GM18870 (cell line): ENCODE measurements at regions not wholly inside any gene's neighbourhood (a gene's known extent, or its start where the extent isn't known, plus 50 kb on each side); places are given as distances from the start of the nearest gene placed in this dataset.

Source experiments
- ATAC-seq: cut with Tn5 transposase; IDR thresholded peaks from one replicate; pipeline ENCODE4 v1.9.1; 2021; ENCODE audit warnings: moderate library complexity; ENCODE audit not compliant: unreplicated experiment

DNA sequence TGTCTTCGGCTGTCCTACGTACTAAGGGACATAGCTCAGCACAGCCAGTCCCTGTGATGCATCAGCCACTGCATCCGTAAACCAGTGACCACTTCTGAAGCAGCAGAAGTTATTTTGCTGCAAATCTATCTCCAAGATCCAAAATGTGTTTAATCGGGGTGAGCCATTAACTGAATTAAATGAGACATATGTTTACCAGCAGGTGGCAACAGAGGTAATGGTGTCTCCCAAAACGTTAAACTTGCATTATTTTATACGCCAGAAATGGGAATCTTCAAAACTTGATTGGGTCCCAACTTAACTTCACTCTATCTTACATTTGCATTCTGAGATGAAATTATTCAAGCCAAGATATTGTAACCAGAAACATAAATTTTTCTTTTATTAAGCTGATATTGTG is 75.3 kb upstream of the BOC start:
- ATAC-seq, result no peak

DNA sequence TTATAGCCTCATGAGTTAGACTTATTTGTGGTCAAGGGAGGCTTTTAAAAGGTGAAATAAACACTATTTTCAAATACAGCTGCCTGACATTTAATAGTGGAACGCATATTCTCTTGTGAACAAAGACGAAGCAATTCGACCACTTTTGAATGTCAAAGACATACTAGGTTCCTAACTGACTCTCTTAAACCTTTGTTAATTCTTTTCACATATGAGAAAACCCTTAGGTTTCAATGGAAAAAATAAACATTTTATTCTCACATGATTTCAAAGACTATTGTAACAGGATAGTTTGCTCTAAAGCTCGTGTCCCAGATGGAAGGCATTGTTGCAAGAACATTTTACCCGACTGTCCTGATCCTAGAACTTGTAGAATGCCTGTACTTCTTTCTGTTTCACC is 74.8 kb upstream of the BOC start:
- ATAC-seq, result no peak

DNA sequence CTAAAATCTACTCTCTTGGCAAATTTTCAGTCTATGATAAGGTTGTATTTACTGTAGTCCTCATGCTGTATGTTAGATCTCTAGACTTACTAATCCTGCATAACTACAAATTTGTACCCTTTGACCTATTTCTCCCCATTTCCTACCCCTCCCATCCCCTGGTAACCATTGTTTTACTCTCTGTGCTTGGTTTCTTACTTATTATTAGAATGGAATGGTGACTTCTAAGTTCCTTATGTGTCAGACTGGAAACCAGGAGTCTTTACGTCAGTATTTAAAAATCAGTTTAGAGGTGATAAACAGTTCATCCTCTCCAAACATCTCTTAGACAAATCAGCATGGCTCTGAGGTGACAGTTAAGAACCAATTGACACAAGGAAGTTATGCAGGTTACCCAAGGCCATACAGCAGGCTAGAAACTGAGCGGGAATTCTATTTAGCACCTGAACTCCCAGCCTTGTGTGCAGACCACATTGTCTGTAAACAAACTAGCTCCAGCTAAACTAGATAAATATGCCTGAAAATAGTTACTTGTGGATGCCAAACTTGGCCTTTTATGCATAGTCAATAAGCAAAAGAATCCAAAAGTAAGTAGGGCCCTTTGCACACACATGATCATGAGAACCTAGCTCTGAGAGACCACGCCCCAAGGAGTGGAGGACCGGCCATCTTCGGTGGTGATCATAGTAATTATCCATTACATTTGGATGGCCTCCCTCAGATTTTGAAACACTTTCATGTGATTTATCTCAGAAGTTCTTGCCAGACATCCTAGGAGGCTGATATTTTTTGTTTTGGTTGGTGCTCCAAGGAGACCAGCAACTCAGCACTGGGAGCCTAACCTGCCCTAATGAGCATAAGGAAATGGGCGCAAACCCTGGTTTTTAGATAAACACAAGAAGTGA is 72.3 kb upstream of the BOC start:
- ATAC-seq, result no peak

DNA sequence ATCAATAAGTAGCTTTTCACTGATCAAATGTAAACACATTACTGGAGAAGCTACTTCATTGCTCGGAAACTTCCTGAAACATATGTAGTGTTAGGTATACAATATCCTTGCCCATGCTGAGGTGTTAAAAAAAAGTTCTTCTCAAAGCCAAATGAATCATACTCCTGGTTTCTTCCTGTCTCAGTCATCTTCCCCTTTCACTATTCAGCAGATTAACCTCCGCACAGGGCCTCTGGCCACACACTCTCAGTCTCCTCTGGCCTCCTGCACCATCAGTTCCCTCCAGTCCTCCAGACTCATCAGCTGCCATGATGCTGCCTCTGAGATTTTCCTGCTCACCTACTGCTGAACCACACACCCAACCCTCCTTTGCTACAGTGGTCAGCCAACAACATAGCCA is 70.5 kb upstream of the BOC start:
- no peak for ATAC-seq

DNA sequence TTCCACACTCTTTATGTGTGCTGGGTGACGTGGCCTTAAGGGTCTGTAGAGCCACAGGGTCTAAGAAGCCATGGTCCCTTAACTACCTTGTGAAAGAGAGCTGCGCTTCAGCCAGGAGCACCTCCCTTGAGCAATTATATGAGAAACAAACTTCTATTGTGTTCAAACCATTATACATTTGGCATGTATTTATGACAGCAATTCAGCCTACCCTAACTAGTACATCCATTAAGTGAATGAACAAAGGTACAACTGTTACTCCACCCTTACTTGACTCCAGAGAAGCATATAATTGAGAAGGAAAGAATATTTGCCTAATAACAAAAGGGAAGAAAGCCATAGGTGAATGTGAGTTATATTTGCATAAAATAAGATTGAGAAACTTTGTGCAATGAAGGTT is 69.8 kb upstream of the BOC start:
- no peak for ATAC-seq

DNA sequence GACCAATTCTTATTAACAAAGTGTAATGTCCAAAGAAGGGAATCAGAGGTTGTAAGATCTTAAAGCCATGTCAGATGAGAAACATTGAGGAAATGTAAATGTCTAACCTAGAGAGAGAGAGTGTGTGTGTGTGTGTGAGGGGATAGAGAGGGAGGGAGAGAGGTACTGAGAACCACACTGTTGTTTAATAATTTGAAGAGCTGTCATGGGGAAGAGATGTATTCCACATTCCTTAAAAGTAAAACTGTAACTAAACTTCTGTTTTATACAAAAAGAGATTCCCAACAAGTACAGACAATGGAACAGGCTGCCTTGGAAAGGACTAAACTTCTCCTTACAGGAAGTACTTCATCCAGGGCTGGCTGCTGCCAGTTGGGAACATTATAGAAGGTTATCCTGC is 68.9 kb upstream of the BOC start:
- no peak for ATAC-seq

DNA sequence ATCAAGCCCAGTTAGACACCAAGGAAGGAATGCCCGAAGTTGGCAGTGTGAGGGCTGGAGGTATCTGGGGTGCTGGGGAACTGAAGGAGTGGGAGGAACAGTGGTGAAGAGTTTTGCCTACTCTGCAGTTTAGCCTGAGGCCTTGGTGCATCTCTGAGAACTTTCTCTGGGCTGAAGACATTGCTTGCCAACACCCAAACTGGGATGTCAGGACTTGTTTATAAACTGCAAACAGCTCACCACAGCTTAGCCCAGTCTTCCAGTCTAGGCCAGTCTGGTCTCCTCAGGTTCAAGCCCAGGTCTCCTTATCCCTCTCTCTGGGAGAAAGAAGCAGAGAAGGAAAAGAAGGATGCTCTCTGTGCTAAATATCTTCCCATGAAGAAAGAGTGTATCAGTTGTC is 68.0 kb upstream of the BOC start:
- no peak for ATAC-seq

DNA sequence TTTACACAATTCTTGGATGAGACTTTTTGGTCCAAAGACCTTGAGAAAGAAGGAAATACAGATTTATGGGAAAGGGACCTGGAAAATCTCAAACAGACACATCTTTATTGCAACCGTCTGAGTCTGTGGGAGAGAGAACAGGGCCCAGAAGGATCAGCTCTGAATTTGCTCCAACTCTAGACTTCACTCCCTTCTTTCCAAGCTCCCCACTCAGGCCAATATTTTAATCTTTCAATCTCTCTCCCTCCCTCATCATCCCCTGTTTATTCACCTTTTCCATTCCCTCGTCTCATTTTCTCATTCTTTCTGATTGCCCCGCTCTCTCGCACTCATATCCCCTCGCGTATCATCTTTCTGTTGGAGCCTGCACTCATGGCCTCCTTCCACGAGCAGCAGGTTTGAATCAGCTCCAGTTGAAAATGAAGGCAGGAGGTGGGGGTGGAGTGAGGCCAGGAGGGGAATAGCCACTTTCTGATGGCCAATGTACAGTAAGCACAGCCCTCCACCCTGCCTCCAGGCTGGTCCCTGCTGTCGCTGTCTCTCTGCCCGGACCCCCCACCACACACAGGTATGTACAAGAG is 63.6 kb upstream of the BOC start:
- no peak for ATAC-seq

DNA sequence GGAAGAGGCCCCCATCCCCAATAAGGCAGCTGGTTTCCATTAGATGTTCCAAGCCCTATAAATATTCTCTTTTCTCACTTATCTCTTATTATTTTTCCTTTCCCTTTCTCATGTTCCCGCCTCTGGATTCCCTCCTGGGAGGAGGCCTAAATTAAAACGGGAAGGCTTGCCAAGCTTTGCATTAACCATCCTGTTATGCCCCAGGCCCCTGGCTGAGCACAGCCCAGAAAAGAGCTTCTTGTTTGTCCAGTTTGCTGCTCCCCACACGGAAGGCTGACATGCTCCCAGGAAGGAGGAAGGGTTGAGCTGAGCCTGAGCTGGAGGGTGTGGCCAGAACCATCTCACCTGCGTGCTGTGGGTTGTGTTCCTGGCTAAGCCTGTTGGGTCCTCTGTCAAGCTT is 63.1 kb upstream of the BOC start:
- ATAC-seq, result no peak

DNA sequence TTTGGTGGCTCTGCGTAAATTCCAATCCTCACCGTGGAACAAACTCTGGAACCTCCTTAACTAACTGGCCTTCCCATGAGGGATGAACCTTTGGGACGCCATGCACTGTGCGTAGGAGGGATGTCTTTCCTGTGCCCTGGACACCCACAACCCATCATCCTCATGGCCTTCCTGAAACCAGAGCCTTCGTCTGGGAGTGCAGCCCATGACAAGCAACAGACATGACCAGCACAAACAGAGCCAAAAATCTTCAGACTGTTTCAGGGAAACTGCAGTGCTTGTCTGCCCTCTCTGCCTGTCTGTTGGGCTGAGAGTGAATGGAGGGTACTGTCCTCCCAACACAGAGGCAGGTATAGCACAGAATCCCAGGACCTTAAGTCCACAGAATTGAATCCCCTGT is 61.1 kb upstream of the BOC start:
- no peak for ATAC-seq

DNA sequence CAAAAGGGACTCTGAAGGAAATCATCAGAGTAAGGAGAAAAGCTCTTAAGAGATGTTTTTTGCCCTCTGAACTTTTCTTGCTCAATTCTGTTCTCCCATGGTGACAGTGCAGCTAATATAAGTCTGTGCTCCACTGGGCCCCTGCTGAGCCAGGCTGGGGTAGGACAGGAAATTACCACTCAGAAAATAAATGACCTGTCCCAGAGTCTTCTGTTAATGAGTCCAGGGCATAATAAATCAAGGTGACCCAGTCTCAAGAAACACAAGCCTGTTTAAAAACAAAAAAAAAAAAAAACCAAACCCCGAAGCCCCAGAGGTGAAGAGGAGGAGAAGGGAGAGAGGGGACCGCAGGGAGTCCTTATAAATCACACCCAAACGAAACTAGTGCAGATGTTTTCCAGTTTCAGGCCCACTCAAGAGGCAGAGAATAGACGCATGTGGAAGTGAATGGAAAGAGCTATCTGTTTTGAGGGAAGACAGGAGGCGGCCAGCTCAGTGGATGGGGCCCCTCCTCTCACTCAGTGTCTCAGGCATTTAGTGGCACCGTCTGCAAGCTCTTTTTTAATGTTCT is 59.8 kb upstream of the BOC start:
- ATAC-seq, result no peak

DNA sequence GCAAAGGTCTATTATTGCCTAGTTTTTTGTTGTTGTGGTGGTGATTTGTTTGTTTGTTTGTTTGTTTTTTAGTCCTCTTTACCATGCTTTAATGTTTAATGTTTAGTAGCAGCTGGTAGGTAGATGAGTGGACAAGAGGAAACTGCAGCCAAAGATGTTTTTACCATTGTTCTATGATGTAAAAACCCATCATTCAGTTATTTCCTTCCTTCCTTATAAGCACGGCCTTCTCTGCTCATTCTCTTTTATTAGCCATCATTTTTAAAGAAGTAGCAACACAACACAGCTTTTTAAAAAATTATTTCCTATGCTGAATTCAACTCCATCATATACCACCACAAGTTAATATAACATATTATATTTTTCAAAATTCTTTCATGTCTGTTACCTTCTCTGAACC is 58.5 kb upstream of the BOC start:
- no peak for ATAC-seq

DNA sequence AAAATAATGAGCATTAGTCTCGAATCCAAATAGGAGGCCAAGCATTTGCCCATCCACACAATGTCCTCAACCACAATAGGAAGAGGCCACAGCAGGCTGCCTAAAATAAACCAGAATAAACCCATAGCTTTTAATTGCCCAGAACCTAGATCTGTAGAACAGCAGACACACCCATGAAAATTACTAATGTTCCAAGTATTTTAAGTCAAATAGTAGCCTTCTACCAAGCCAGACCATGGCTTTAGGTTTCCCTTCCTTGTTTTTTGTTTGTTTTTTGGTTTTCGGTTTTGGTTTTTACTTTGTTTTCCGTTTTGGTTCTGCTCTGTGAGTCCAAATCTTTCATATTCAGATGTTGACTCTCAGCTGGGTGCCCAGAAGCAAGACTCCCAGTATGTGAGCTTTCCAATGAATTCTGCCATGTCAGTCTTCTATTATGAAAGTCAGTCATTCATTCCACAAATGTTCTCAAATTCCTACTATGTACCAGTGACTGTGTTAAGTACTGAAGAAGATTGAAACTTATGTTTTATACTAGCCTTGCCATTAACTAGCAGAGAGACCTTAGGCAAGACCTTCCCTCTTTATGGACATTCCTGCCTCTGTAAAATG is 57.8 kb upstream of the BOC start:
- ATAC-seq, result peak; percentile 93

DNA sequence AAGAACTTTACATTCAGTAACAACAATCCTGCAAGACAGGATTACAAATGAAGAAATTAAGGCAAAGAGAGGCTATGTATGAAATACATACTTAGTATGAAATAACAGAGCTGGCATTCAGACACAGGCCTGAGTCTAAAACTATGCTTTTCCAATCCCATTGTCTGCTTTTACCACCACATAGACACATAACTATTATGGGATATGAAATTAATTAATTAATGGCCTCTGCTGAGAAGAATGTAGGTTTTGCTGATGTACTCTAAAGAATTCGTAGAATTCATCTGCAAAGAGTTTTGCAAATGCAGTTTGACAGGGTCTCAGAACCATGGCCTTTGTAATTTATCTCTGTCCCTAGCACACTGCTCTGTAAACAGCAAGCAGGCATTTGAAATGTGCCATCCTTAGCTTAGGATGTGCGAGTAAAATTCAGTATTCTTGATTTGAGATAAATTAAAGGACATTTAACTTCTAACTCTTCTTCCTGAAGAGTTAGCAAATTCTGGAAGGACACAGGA is 54.5 kb upstream of the BOC start:
- ATAC-seq, result no peak

DNA sequence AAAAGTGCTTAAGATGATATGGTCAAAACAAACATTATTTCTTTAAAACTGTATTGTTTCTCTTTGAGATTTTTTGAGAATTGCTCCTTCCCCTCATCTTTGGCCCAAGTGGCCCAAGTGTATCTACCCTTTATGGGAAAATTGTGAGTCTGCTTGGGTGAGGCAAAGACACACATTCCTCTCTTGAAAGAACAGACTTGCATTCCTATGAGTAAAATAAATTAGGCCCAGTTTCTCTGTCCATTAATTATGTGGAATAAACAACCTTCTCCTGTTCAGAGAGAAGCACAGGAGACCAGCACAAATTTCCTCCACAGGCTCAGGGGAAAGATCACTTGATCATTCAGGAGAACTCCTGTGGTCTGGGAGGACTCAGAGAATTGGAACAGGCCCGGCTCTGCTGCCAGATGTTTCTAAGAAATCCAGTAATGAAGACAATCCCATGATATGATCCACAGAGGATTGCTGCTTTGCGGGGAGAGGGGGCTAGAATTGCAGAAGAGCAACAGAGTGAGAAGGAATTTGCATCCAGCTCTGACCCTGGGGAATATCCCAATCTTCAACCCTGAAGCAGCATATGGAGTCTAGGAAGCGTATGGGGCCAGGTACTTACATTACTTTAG is 53.8 kb upstream of the BOC start:
- ATAC-seq, result no peak

DNA sequence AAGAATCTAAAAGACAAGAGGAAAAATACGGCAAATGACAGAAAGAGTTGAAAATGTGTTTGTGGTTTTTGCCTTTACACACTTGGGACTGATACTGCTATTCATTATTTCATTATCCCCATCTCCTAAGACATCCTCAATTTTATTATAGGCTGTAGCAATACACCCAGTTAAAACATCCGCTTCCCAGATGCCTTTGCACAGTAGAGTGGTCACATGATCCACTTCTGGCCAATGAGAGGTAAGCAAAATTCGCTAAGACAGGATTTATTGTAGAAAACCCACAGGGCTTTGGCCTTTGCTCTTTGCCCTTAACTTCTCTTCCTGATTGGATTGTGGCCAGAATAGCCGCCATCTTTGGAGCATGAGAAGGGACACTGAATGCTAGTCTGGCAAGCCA is 53.2 kb upstream of the BOC start:
- ATAC-seq, result no peak
